Activated naive CD8-positive, alpha-beta T cell treated with anti-CD3 and anti-CD28 coated beads, Interleukin-2, amount 10 ng/mL, durations not matched to agents 7 days and 5 days (primary cell): ENCODE measurements at regions not wholly inside any gene's neighbourhood (a gene's known extent, or its start where the extent isn't known, plus 50 kb on each side); places are given as distances from the start of the nearest gene placed in this dataset.
"Not testable (repeated sequence)": the region's sequence is repeated elsewhere in the genome, so short reads cannot be mapped to it uniquely, and the experiment has no call there.

Experiments
- ATAC-seq: fragments of 150-1000 bp; cut with Tn5 transposase; one replicate; pipeline ENCODE4 v1.10.0; 2021; ENCODE audit warnings: low read depth, moderate library complexity
- POLR2A ChIA-PET: fragments of 350-600 bp; sonication (Branson Sonifier 250); formaldehyde crosslinking; loops from one replicate; lab custom pipeline; 2021; ENCODE audit warnings: antibody characterized with exemption; lab: Charles Lee
- DNase-seq: peaks from one replicate; pipeline ENCODE4 v3.0.0; 2021
- H3K27ac Mint-ChIP-seq: one replicate; pipeline ENCODE4 v1.8.0; 2022; ENCODE audit warnings: mild to moderate bottlenecking, mixed read lengths
- H3K27me3 Mint-ChIP-seq: one replicate; pipeline ENCODE4 v1.8.0; 2022; ENCODE audit warnings: mild to moderate bottlenecking, moderate library complexity, mixed read lengths
- H3K36me3 Mint-ChIP-seq: one replicate; pipeline ENCODE4 v1.8.0; 2021; ENCODE audit warnings: mild to moderate bottlenecking, mixed read lengths
- H3K4me1 Mint-ChIP-seq: one replicate; pipeline ENCODE4 v1.8.0; 2021; ENCODE audit warnings: mixed read lengths
- H3K4me3 Mint-ChIP-seq: one replicate; pipeline ENCODE4 v1.8.0; 2022; ENCODE audit warnings: mild to moderate bottlenecking, moderate library complexity, mixed read lengths
- H3K9me3 Mint-ChIP-seq: one replicate; pipeline ENCODE4 v1.8.0; 2021; ENCODE audit warnings: mixed read lengths

GRCh38 chr6:119676961-119677360 is 327.4 kb upstream of the MAN1A1 start:
- Mint-ChIP-seq H3K27ac (no peak overlapping the region), H3K4me1 (no peaks in the 10 kb centered on the region), H3K36me3 (no peaks in the 10 kb centered on the region), H3K27me3 (peaks cover 7% of the 10 kb centered on the region), H3K4me3 (no peak overlapping the region), H3K9me3 (no peaks in the 10 kb centered on the region)
- ATAC-seq: no peak
- POLR2A ChIA-PET: no interaction called here
- DNase-seq: no peak

GRCh38 chr6:119676230-119676629 is 326.7 kb upstream of the MAN1A1 start:
- Mint-ChIP-seq H3K27me3 (peaks cover 7% of the 10 kb centered on the region), H3K4me3 (no peak overlapping the region), H3K9me3 (no peaks in the 10 kb centered on the region), H3K36me3 (no peaks in the 10 kb centered on the region), H3K27ac (no peak overlapping the region), H3K4me1 (no peaks in the 10 kb centered on the region)
- ATAC-seq: no peak
- POLR2A ChIA-PET: no interaction called here
- no peak for DNase-seq

- POLR2A ChIA-PET: interaction anchor here (0.7 kb wide), 1 partner anchor 12 kb away, joined by 4 read pairs; no protein-coding TSS in a partner anchor
- no peaks in the 10 kb centered on the region for H3K9me3 Mint-ChIP-seq
- H3K36me3 Mint-ChIP-seq: no peaks in the 10 kb centered on the region
- no peak overlapping the region for H3K4me3 Mint-ChIP-seq
- H3K4me1 Mint-ChIP-seq: peaks cover under 1% of the 10 kb centered on the region
- ATAC-seq (no peak), DNase-seq (no peak)
- no peak overlapping the region for H3K27ac Mint-ChIP-seq
- peaks cover 16% of the 10 kb centered on the region for H3K27me3 Mint-ChIP-seq
These were observed 324.2 kb upstream of the MAN1A1 start for GRCh38 chr6:119673741-119674140.

- Mint-ChIP-seq H3K4me1 (peaks cover 6% of the 10 kb centered on the region), H3K9me3 (no peaks in the 10 kb centered on the region), H3K4me3 (no peak overlapping the region), H3K27ac (no peak overlapping the region), H3K36me3 (no peaks in the 10 kb centered on the region), H3K27me3 (peaks cover 16% of the 10 kb centered on the region)
- ATAC-seq (no peak), DNase-seq (no peak)
- POLR2A ChIA-PET: no interaction called here
These were observed 323.2 kb upstream of the MAN1A1 start for GRCh38 chr6:119672725-119673124.

GRCh38 chr6:119671105-119671504 is 321.5 kb upstream of the MAN1A1 start:
- POLR2A ChIA-PET: no interaction called here
- Mint-ChIP-seq H3K27ac (no peak overlapping the region), H3K36me3 (no peaks in the 10 kb centered on the region), H3K4me3 (no peak overlapping the region), H3K4me1 (peaks cover 6% of the 10 kb centered on the region), H3K9me3 (no peaks in the 10 kb centered on the region), H3K27me3 (peaks cover 16% of the 10 kb centered on the region)
- DNase-seq (no peak), ATAC-seq (no peak)

GRCh38 chr6:119669221-119669620 is 319.7 kb upstream of the MAN1A1 start:
- no peak for ATAC-seq
- H3K27ac Mint-ChIP-seq: no peak overlapping the region
- H3K9me3 Mint-ChIP-seq: no peaks in the 10 kb centered on the region
- DNase-seq: no peak
- no peak overlapping the region for H3K4me3 Mint-ChIP-seq
- H3K27me3 Mint-ChIP-seq: peaks cover 9% of the 10 kb centered on the region
- peaks cover 6% of the 10 kb centered on the region for H3K4me1 Mint-ChIP-seq
- POLR2A ChIA-PET: no interaction called here
- no peaks in the 10 kb centered on the region for H3K36me3 Mint-ChIP-seq

- H3K27ac Mint-ChIP-seq, ATAC-seq, POLR2A ChIA-PET, H3K27me3 Mint-ChIP-seq, H3K9me3 Mint-ChIP-seq, H3K4me1 Mint-ChIP-seq, H3K36me3 Mint-ChIP-seq, DNase-seq, H3K4me3 Mint-ChIP-seq: not testable (repeated sequence)
These were observed 315.9 kb upstream of the MAN1A1 start for GRCh38 chr6:119665432-119665831.

- no peak overlapping the region for H3K27ac Mint-ChIP-seq
- no peak overlapping the region for H3K4me3 Mint-ChIP-seq
These were observed 312.1 kb upstream of the MAN1A1 start for GRCh38 chr6:119661628-119662027.

GRCh38 chr6:119661078-119661477 is 311.5 kb upstream of the MAN1A1 start:
- H3K4me3 Mint-ChIP-seq: no peak overlapping the region
- POLR2A ChIA-PET: interaction anchor here (0.6 kb wide), 1 partner anchor 13 kb away, joined by 4 read pairs; no protein-coding TSS in a partner anchor
- ATAC-seq: no peak
- H3K27ac Mint-ChIP-seq: no peak overlapping the region
- H3K27me3 Mint-ChIP-seq: peaks cover 5% of the 10 kb centered on the region
- no peak for DNase-seq
- H3K9me3 Mint-ChIP-seq: no peaks in the 10 kb centered on the region
- H3K4me1 Mint-ChIP-seq: no peaks in the 10 kb centered on the region
- no peaks in the 10 kb centered on the region for H3K36me3 Mint-ChIP-seq

More at GRCh38 chr6:119661628-119662027, 312.1 kb upstream of the MAN1A1 start:
- Mint-ChIP-seq H3K36me3 (no peaks in the 10 kb centered on the region), H3K27me3 (peaks cover 2% of the 10 kb centered on the region), H3K4me1 (no peaks in the 10 kb centered on the region), H3K9me3 (no peaks in the 10 kb centered on the region)
- ATAC-seq (no peak), DNase-seq (no peak)
- POLR2A ChIA-PET: interaction anchor here (0.6 kb wide), 1 partner anchor 12 kb away, joined by 4 read pairs; no protein-coding TSS in a partner anchor

GRCh38 chr6:119658917-119659316 is 309.4 kb upstream of the MAN1A1 start:
- ATAC-seq (no peak), DNase-seq (no peak)
- no peaks in the 10 kb centered on the region for H3K4me1 Mint-ChIP-seq
- H3K4me3 Mint-ChIP-seq: no peak overlapping the region
- no peaks in the 10 kb centered on the region for H3K9me3 Mint-ChIP-seq
- H3K36me3 Mint-ChIP-seq: no peaks in the 10 kb centered on the region
- no peak overlapping the region for H3K27ac Mint-ChIP-seq
- peaks cover 6% of the 10 kb centered on the region for H3K27me3 Mint-ChIP-seq
- POLR2A ChIA-PET: no interaction called here

- DNase-seq (no peak), ATAC-seq (no peak)
- H3K27ac Mint-ChIP-seq: no peak overlapping the region
- H3K4me1 Mint-ChIP-seq: peaks cover 5% of the 10 kb centered on the region
- no peaks in the 10 kb centered on the region for H3K36me3 Mint-ChIP-seq
- H3K9me3 Mint-ChIP-seq: no peaks in the 10 kb centered on the region
- peaks cover 11% of the 10 kb centered on the region for H3K27me3 Mint-ChIP-seq
- H3K4me3 Mint-ChIP-seq: no peak overlapping the region
- POLR2A ChIA-PET: no interaction called here
These were observed 305.6 kb upstream of the MAN1A1 start for GRCh38 chr6:119655124-119655523.

GRCh38 chr6:119653329-119653728 is 303.8 kb upstream of the MAN1A1 start:
- POLR2A ChIA-PET: no interaction called here
- H3K9me3 Mint-ChIP-seq: no peaks in the 10 kb centered on the region

GRCh38 chr6:119649531-119649930 is 300.0 kb upstream of the MAN1A1 start:
- POLR2A ChIA-PET: no interaction called here
- Mint-ChIP-seq H3K9me3 (no peaks in the 10 kb centered on the region), H3K4me1 (peaks cover 5% of the 10 kb centered on the region), H3K27me3 (peaks cover 9% of the 10 kb centered on the region), H3K36me3 (no peaks in the 10 kb centered on the region), H3K27ac (no peak overlapping the region), H3K4me3 (no peak overlapping the region)
- DNase-seq: no peak
- no peak for ATAC-seq

More at GRCh38 chr6:119653329-119653728, 303.8 kb upstream of the MAN1A1 start:
- Mint-ChIP-seq H3K4me3 (no peak overlapping the region), H3K27me3 (peaks cover 11% of the 10 kb centered on the region), H3K27ac (no peak overlapping the region), H3K36me3 (no peaks in the 10 kb centered on the region), H3K4me1 (peaks cover 5% of the 10 kb centered on the region)
- ATAC-seq: no peak
- no peak for DNase-seq

GRCh38 chr6:119647309-119647708 is 297.7 kb upstream of the MAN1A1 start:
- Mint-ChIP-seq H3K4me1 (no peaks in the 10 kb centered on the region), H3K9me3 (no peaks in the 10 kb centered on the region), H3K27ac (no peak overlapping the region), H3K36me3 (no peaks in the 10 kb centered on the region), H3K4me3 (no peak overlapping the region), H3K27me3 (peaks cover 6% of the 10 kb centered on the region)
- ATAC-seq: no peak
- POLR2A ChIA-PET: no interaction called here
- no peak for DNase-seq

- ATAC-seq (no peak), DNase-seq (no peak)
- H3K36me3 Mint-ChIP-seq: no peaks in the 10 kb centered on the region
- POLR2A ChIA-PET: no interaction called here
- H3K27me3 Mint-ChIP-seq: peaks cover 5% of the 10 kb centered on the region
- no peaks in the 10 kb centered on the region for H3K4me1 Mint-ChIP-seq
- H3K27ac Mint-ChIP-seq: no peak overlapping the region
- no peaks in the 10 kb centered on the region for H3K9me3 Mint-ChIP-seq
- no peak overlapping the region for H3K4me3 Mint-ChIP-seq
These were observed 294.3 kb upstream of the MAN1A1 start for GRCh38 chr6:119643876-119644275.
